ENCODE measurements at regions not wholly inside any gene's neighbourhood (a gene's known extent, or its start where the extent isn't known, plus 50 kb on each side); places are given as distances from the start of the nearest gene placed in this dataset.

GRCh38 chr12:13591488-13591887, 389.9 kb downstream of the GRIN2B start:
- no peak for TF ChIP-seq CTCF (IDR thresholded peaks at IDR 0.05; ENCODE audit: insufficient read depth, low read depth, low read length, missing control alignments)
- H3K4me3 ChIP-seq (ENCODE audit: low read depth, low read length) = no peak overlapping the region
- no peak for DNase-seq (ENCODE audit: low read depth)

GRCh38 chr12:13591059-13591458, 390.3 kb downstream of the GRIN2B start:
- TF ChIP-seq CTCF (IDR thresholded peaks at IDR 0.05; ENCODE audit: insufficient read depth, low read depth, low read length, missing control alignments) = no peak
- no peak overlapping the region for H3K4me3 ChIP-seq (ENCODE audit: low read depth, low read length)
- DNase-seq (ENCODE audit: low read depth) = no peak

GRCh38 chr12:13588574-13588973, 392.0 kb downstream of the EMP1 start:
- TF ChIP-seq CTCF (IDR thresholded peaks at IDR 0.05; ENCODE audit: insufficient read depth, low read depth, low read length, missing control alignments) = no peak
- DNase-seq (ENCODE audit: low read depth) = no peak
- H3K4me3 ChIP-seq (ENCODE audit: low read depth, low read length) = no peak overlapping the region

- no peak for DNase-seq (ENCODE audit: low read depth)
- H3K4me3 ChIP-seq (ENCODE audit: low read depth, low read length) = no peak overlapping the region
- TF ChIP-seq CTCF (IDR thresholded peaks at IDR 0.05; ENCODE audit: insufficient read depth, low read depth, low read length, missing control alignments) = no peak
Observed at GRCh38 chr12:13587721-13588390, 391.3 kb downstream of the EMP1 start.

- no peak overlapping the region for H3K4me3 ChIP-seq (ENCODE audit: low read depth, low read length)
- TF ChIP-seq CTCF (IDR thresholded peaks at IDR 0.05; ENCODE audit: insufficient read depth, low read depth, low read length, missing control alignments) = no peak
- DNase-seq (ENCODE audit: low read depth) = no peak
Observed at GRCh38 chr12:13586361-13586760, 389.8 kb downstream of the EMP1 start.

GRCh38 chr12:13584541-13584940, 388.0 kb downstream of the EMP1 start:
- no peak for TF ChIP-seq CTCF (IDR thresholded peaks at IDR 0.05; ENCODE audit: insufficient read depth, low read depth, low read length, missing control alignments)
- DNase-seq (ENCODE audit: low read depth) = no peak
- H3K4me3 ChIP-seq (ENCODE audit: low read depth, low read length) = no peak overlapping the region

GRCh38 chr12:13583630-13584029, 387.1 kb downstream of the EMP1 start:
- no peak for DNase-seq (ENCODE audit: low read depth)
- TF ChIP-seq CTCF (IDR thresholded peaks at IDR 0.05; ENCODE audit: insufficient read depth, low read depth, low read length, missing control alignments) = no peak
- no peak overlapping the region for H3K4me3 ChIP-seq (ENCODE audit: low read depth, low read length)
